LNCAP (cell line): ENCODE measurements at regions not wholly inside any gene's neighbourhood (a gene's known extent, or its start where the extent isn't known, plus 50 kb on each side); places are given as distances from the start of the nearest gene placed in this dataset.

ENCODE experiments used
- CTCF ChIP-seq: fragments of 450-650 bp; IDR thresholded peaks from 2 replicates; pipeline ENCODE4 v1.5.1; 2017; ENCODE audit warnings: mild to moderate bottlenecking

GRCh38 chr1:214101246-214101645 is 113.5 kb downstream of the PROX1 start:
- TF ChIP-seq CTCF, result no peak

GRCh38 chr1:214101828-214102227 is 114.1 kb downstream of the PROX1 start:
- no peak for TF ChIP-seq CTCF

GRCh38 chr1:214102907-214103306 is 115.1 kb downstream of the PROX1 start:
- TF ChIP-seq CTCF, result no peak

GRCh38 chr1:214103778-214104177 is 116.0 kb downstream of the PROX1 start:
- no peak for TF ChIP-seq CTCF

GRCh38 chr1:214106375-214106774 is 118.6 kb downstream of the PROX1 start:
- no peak for TF ChIP-seq CTCF

GRCh38 chr1:214107322-214108096 is 119.7 kb downstream of the PROX1 start:
- no peak for TF ChIP-seq CTCF

- TF ChIP-seq CTCF, result no peak
Observed at GRCh38 chr1:214108097-214108446, 120.3 kb downstream of the PROX1 start.

- TF ChIP-seq CTCF, result no peak
Observed at GRCh38 chr1:214111796-214112195, 124.0 kb downstream of the PROX1 start.
